Esophagus muscularis mucosa (tissue), 4 donors: ENCODE measurements at regions not wholly inside any gene's neighbourhood (a gene's known extent, or its start where the extent isn't known, plus 50 kb on each side); places are given as distances from the start of the nearest gene placed in this dataset.
A peak's percentile ranks its signal among the peaks of the same experiment; 100 is the strongest.

Experiments
- DNase-seq: peaks from one replicate; pipeline ENCODE4 v3.0.0-alpha.2; 2017; ENCODE audit errors: extremely low spot score
- H3K27ac ChIP-seq, 4 donors: fragments of 200-600 bp; sonication (generic); replicated peaks in 1 of 4; 1 replicate in 3 of 4; 2 replicates in 1 of 4; pipeline ENCODE4 v1.5.1; 2016 to 2019; ENCODE audit warnings: mild to moderate bottlenecking in 1 of 4
- H3K27me3 ChIP-seq, 4 donors: fragments of 200-600 bp; sonication (generic); one replicate each; pipeline versions ENCODE4 v1.5.1 to v1.6.0; 2016 to 2019
- H3K36me3 ChIP-seq, 4 donors: fragments of 200-600 bp; sonication (generic); one replicate each; pipeline ENCODE4 v1.5.1; 2016 to 2019
- H3K4me1 ChIP-seq, 4 donors: fragments of 200-600 bp; sonication (generic); one replicate each; pipeline ENCODE4 v1.5.1; 2016 to 2019
- H3K4me3 ChIP-seq, 4 donors: fragments of 200-600 bp; sonication (generic); 1 replicate in 2 of 4; 2 replicates in 2 of 4; pipeline ENCODE4 v1.5.1; 2016 to 2019; ENCODE audit warnings: mild to moderate bottlenecking in 4 of 4, moderate library complexity in 1 of 4
- H3K9me3 ChIP-seq, 4 donors: fragments of 200-600 bp; sonication (generic); 1 replicate in 3 of 4; 2 replicates in 1 of 4; pipeline ENCODE4 v1.5.1; 2016 to 2019
- CTCF ChIP-seq, 3 experiments: fragments of 200-600 bp in 2 of 3; fragments of 450-650 bp in 1 of 3; sonication (generic) in 2 of 3; IDR thresholded peaks; one replicate each; pipeline ENCODE4 v1.5.1; 2017 to 2019; ENCODE audit warnings: antibody characterized with exemption in 3 of 3, mild to moderate bottlenecking in 2 of 3, moderate library complexity in 1 of 3
- EP300 ChIP-seq: sonication (generic); formaldehyde crosslinking; IDR thresholded peaks from one replicate; pipeline ENCODE4 v1.6.1; 2017; ENCODE audit warnings: antibody characterized with exemption
- POLR2A ChIP-seq: fragments of 450-650 bp; IDR thresholded peaks from one replicate; pipeline ENCODE4 v1.6.1; 2017; ENCODE audit warnings: antibody characterized with exemption, moderate library complexity, mild to moderate bottlenecking, low read depth
- POLR2AphosphoS5 ChIP-seq, 2 donors: sonication (generic); formaldehyde crosslinking; IDR thresholded peaks; one replicate each; pipeline ENCODE4 v1.6.1; 2017; ENCODE audit warnings: antibody characterized with exemption in 2 of 2
- WGBS: methylation state at CpG from one replicate; pipeline ENCODE4 v1.1.5; 2018; 5-methylcytosine and 5-hydroxymethylcytosine counted together
- intact Hi-C: fragments of 100-400 bp; cut with DNase I; formaldehyde crosslinking; loops from one replicate; pipeline ENCODE4 v1.15.1; 2023

- 39% methylated on average over 3 of the region's 3 CpGs for WGBS
Observed at GRCh38 chr1:87816646-87817045, 488.0 kb downstream of the LMO4 start.

GRCh38 chr1:87820668-87821334 is 492.1 kb downstream of the LMO4 start:
- H3K36me3 ChIP-seq: no peaks in the 10 kb centered on the region
- no peaks in the 10 kb centered on the region for H3K27me3 ChIP-seq
- no peak for TF ChIP-seq POLR2A
- TF ChIP-seq EP300: no peak
- no peak for TF ChIP-seq POLR2AphosphoS5 (IDR thresholded peaks at IDR 0.05)
- TF ChIP-seq CTCF (IDR thresholded peaks at IDR 0.05): no peak
- 61% methylated on average over 8 of the region's 8 CpGs for WGBS
- intact Hi-C loops: no loop called here
- DNase-seq: no peak
- no peaks in the 10 kb centered on the region for H3K9me3 ChIP-seq
- no peak overlapping the region for H3K4me3 ChIP-seq
- peaks cover 0 to 22% (median 22%) of the 10 kb centered on the region in 4 donors for H3K4me1 ChIP-seq
- no peak overlapping the region for H3K27ac ChIP-seq

More at GRCh38 chr1:87816646-87817045, 488.0 kb downstream of the LMO4 start:
- Histone ChIP-seq H3K4me3 (no peak overlapping the region), H3K36me3 (no peaks in the 10 kb centered on the region), H3K27ac (peak overlapping the region in 1 of 4 donors; percentile 19), H3K4me1 (peaks cover 0 to 52% (median 50%) of the 10 kb centered on the region in 4 donors), H3K27me3 (no peaks in the 10 kb centered on the region), H3K9me3 (no peaks in the 10 kb centered on the region)
- intact Hi-C loops: no loop called here
- no peak for TF ChIP-seq POLR2AphosphoS5 (IDR thresholded peaks at IDR 0.05)
- no peak for TF ChIP-seq EP300
- no peak for TF ChIP-seq POLR2A
- no peak for TF ChIP-seq CTCF (IDR thresholded peaks at IDR 0.05)
- no peak for DNase-seq

GRCh38 chr1:87821335-87821697 is 492.6 kb downstream of the LMO4 start:
- Histone ChIP-seq H3K4me3 (no peak overlapping the region), H3K9me3 (no peaks in the 10 kb centered on the region), H3K36me3 (no peaks in the 10 kb centered on the region), H3K27me3 (no peaks in the 10 kb centered on the region), H3K4me1 (peaks cover 0 to 22% (median 20%) of the 10 kb centered on the region in 4 donors), H3K27ac (no peak overlapping the region)
- TF ChIP-seq EP300: no peak
- TF ChIP-seq CTCF (IDR thresholded peaks at IDR 0.05): no peak
- no peak for TF ChIP-seq POLR2AphosphoS5 (IDR thresholded peaks at IDR 0.05)
- TF ChIP-seq POLR2A: no peak
- no peak for DNase-seq
- intact Hi-C loops: no loop called here
- 86% methylated on average over 5 of the region's 5 CpGs for WGBS

- H3K9me3 ChIP-seq: no peaks in the 10 kb centered on the region
- no peak overlapping the region for H3K27ac ChIP-seq
- peak overlapping the region in 2 of 4 donors; percentile 18 to 39 for H3K4me3 ChIP-seq
- 50% methylated on average over 7 of the region's 7 CpGs for WGBS
- DNase-seq: no peak
- H3K27me3 ChIP-seq: no peaks in the 10 kb centered on the region
- no peaks in the 10 kb centered on the region for H3K4me1 ChIP-seq
- TF ChIP-seq EP300 (no peak), CTCF (IDR thresholded peaks at IDR 0.05) (no peak), POLR2AphosphoS5 (IDR thresholded peaks at IDR 0.05) (no peak), POLR2A (no peak)
- no peaks in the 10 kb centered on the region for H3K36me3 ChIP-seq
- intact Hi-C loops: no loop called here
Observed at GRCh38 chr1:87826681-87827251, 498.1 kb downstream of the LMO4 start.
